ENCODE measurements at regions not wholly inside any gene's neighbourhood (a gene's known extent, or its start where the extent isn't known, plus 50 kb on each side); places are given as distances from the start of the nearest gene placed in this dataset.

DNA sequence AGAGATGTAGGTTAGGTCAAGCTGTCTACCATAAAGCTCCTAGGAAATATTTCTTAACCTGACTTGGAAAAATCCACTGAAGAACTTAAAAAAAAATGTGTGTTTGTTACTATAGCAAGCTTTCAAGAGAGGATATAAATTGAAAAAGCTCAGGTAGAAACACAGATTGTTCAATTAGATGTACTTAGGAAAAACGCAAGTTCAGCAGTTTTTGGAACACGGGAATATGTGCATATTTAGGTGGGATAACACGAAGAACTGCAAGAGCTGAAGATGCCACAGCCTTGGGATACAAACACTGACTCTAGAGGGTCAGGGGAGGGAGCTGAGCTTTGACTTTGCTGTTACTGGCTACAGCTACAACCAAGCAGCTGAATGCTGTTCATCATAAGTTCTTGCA lies 77.8 kb upstream of the FSHB start:
- no CpG with 5 or more reads among the region's 3 CpGs for WGBS (ENCODE audit: extremely low coverage, insufficient read length, low lambda C conversion rate)
- Histone ChIP-seq H3K27me3 (ENCODE audit: insufficient read depth, low read length) (no peaks in the 10 kb centered on the region), H2AFZ (ENCODE audit: low read length) (no peak overlapping the region), H4K5ac (ENCODE audit: insufficient read length, low read depth, low read length) (no peak overlapping the region), H2BK120ac (ENCODE audit: low read depth, low read length, poor library complexity, severe bottlenecking) (no peak overlapping the region), H4K20me1 (ENCODE audit: control insufficient read depth, insufficient read depth, insufficient read length) (no peaks in the 10 kb centered on the region), H3K14ac (ENCODE audit: insufficient read depth, low read length) (no peak overlapping the region), H2BK5ac (ENCODE audit: insufficient read length, low read length) (no peak overlapping the region), H3K18ac (ENCODE audit: insufficient read length, low read depth, low read length) (no peak overlapping the region), H3K79me1 (ENCODE audit: insufficient read depth, low read depth, low read length, poor library complexity, severe bottlenecking) (no peaks in the 10 kb centered on the region), H4K91ac (ENCODE audit: insufficient read length, low read depth, low read length) (no peak overlapping the region), H4K8ac (replicated peaks; ENCODE audit: insufficient read length, low read depth, low read length) (no peak overlapping the region), H2BK20ac (ENCODE audit: low read depth, low read length, poor library complexity, severe bottlenecking) (no peak overlapping the region), H3K9ac (ENCODE audit: extremely low read depth, insufficient read length, low read length) (no peak overlapping the region), H3K27ac (ENCODE audit: insufficient read length, low read depth, low read length) (no peak overlapping the region), H2BK12ac (ENCODE audit: insufficient read length, low read depth, low read length) (no peak overlapping the region), H3K4me1 (ENCODE audit: insufficient read depth, low read length) (peaks cover 4% of the 10 kb centered on the region; the same call in 1 of the 2 replicates), H2BK15ac (ENCODE audit: low read depth, low read length) (no peak overlapping the region), H3T11ph (ENCODE audit: low read length) (no peak overlapping the region), H3K56ac (ENCODE audit: insufficient read length, low read depth, low read length) (no peak overlapping the region), H3K4me2 (ENCODE audit: insufficient read depth, insufficient read length, low read length) (no peak overlapping the region), H3K79me2 (ENCODE audit: insufficient read depth, low read length) (no peaks in the 10 kb centered on the region), H2AK5ac (ENCODE audit: insufficient read length, low read length) (no peak overlapping the region), H3K23ac (ENCODE audit: insufficient read length, low read depth, low read length) (no peak overlapping the region), H3K9me3 (ENCODE audit: control insufficient read depth, low read depth, low read length) (no peaks in the 10 kb centered on the region), H3K23me2 (ENCODE audit: insufficient read length, low read depth, low read length, poor library complexity, severe bottlenecking) (no peaks in the 10 kb centered on the region), H3K4ac (ENCODE audit: low read depth, low read length) (no peak overlapping the region)
- Mint-ChIP-seq H3K9me3 (no peaks in the 10 kb centered on the region), H3K27me3 (ENCODE audit: low read depth) (peaks cover 20% of the 10 kb centered on the region), H3K36me3 (ENCODE audit: insufficient read depth in 1 of 3, low read depth in 3 of 3) (no peaks in the 10 kb centered on the region), H3K4me1 (peaks cover 0 to 12% of the 10 kb centered on the region in 2 experiments; a peak in 2 of 4 replicates), H3K4me3 (no peak overlapping the region), H3K27ac (no peak overlapping the region)
- no peak for DNase-seq
- TF ChIP-seq, protein P1, sequence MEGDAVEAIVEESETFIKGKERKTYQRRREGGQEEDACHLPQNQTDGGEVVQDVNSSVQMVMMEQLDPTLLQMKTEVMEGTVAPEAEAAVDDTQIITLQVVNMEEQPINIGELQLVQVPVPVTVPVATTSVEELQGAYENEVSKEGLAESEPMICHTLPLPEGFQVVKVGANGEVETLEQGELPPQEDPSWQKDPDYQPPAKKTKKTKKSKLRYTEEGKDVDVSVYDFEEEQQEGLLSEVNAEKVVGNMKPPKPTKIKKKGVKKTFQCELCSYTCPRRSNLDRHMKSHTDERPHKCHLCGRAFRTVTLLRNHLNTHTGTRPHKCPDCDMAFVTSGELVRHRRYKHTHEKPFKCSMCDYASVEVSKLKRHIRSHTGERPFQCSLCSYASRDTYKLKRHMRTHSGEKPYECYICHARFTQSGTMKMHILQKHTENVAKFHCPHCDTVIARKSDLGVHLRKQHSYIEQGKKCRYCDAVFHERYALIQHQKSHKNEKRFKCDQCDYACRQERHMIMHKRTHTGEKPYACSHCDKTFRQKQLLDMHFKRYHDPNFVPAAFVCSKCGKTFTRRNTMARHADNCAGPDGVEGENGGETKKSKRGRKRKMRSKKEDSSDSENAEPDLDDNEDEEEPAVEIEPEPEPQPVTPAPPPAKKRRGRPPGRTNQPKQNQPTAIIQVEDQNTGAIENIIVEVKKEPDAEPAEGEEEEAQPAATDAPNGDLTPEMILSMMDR (conservative IDR thresholded peaks at IDR 0.05) = no peak

All from H9 (cell line).